ENCODE measurements at regions not wholly inside any gene's neighbourhood (a gene's known extent, or its start where the extent isn't known, plus 50 kb on each side); places are given as distances from the start of the nearest gene placed in this dataset.

DNA sequence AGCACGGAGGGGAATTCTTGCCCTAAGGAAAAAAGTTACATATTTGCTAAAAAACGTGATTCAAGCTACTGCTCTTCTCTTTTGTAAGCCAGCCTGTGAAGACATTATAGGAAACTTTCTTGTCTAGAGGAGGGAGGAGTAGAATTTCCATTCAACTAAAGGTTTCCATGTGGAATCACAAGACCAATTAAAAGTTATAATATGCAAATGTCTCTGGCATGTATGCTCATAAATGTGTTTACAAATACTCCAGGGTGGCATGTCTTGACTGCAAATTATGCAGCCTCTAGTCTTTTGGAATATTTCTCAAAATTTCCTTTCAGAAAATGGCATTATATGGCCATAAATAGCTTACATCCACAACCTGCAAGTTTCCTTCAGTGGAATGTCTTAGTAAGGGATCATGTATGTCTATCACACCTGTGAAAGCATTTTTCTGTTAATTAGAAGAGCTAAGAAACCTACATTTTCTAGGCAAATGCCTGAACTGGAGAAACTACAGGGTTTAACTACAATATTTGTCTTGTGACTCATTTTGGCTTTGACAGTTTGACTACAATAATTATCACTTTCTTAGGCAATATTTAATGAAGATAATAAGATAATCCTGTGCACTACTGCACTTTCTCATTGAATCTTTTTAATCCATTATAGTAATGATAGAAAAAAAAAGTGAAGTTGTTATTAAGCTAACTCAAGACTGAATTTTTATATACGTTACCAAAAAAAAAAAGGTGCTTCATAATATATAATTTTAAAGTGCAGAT is 111.1 kb upstream of the C10orf90 start:
- no peak overlapping the region for H3K27ac ChIP-seq (ENCODE audit: low read depth, low read length)
- H2AFZ ChIP-seq (ENCODE audit: low read length), result no peak overlapping the region
- H3K9me3 ChIP-seq (ENCODE audit: low read depth, low read length), result no peaks in the 10 kb centered on the region
- no peaks in the 10 kb centered on the region for H3K4me1 ChIP-seq (ENCODE audit: insufficient read depth, low read length)
- H3K27me3 ChIP-seq (ENCODE audit: insufficient read depth, low read length), result no peaks in the 10 kb centered on the region
- DNase-seq (ENCODE audit: insufficient read length, low spot score, missing footprints), result no peak
- TF ChIP-seq, protein P1, sequence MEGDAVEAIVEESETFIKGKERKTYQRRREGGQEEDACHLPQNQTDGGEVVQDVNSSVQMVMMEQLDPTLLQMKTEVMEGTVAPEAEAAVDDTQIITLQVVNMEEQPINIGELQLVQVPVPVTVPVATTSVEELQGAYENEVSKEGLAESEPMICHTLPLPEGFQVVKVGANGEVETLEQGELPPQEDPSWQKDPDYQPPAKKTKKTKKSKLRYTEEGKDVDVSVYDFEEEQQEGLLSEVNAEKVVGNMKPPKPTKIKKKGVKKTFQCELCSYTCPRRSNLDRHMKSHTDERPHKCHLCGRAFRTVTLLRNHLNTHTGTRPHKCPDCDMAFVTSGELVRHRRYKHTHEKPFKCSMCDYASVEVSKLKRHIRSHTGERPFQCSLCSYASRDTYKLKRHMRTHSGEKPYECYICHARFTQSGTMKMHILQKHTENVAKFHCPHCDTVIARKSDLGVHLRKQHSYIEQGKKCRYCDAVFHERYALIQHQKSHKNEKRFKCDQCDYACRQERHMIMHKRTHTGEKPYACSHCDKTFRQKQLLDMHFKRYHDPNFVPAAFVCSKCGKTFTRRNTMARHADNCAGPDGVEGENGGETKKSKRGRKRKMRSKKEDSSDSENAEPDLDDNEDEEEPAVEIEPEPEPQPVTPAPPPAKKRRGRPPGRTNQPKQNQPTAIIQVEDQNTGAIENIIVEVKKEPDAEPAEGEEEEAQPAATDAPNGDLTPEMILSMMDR (IDR thresholded peaks at IDR 0.05; ENCODE audit: extremely low read depth, low read depth, low read length), result no peak
- no peaks in the 10 kb centered on the region for H3K79me2 ChIP-seq (ENCODE audit: insufficient read depth, low read length)
- H3K4me2 ChIP-seq (ENCODE audit: insufficient read depth, low read length), result no peak overlapping the region
- H4K20me1 ChIP-seq (ENCODE audit: insufficient read depth, low read length), result no peaks in the 10 kb centered on the region
- H3K36me3 ChIP-seq (ENCODE audit: insufficient read depth, low read length), result no peaks in the 10 kb centered on the region
- H3K4me3 ChIP-seq (ENCODE audit: insufficient read depth, low read length), result no peak overlapping the region

DNA sequence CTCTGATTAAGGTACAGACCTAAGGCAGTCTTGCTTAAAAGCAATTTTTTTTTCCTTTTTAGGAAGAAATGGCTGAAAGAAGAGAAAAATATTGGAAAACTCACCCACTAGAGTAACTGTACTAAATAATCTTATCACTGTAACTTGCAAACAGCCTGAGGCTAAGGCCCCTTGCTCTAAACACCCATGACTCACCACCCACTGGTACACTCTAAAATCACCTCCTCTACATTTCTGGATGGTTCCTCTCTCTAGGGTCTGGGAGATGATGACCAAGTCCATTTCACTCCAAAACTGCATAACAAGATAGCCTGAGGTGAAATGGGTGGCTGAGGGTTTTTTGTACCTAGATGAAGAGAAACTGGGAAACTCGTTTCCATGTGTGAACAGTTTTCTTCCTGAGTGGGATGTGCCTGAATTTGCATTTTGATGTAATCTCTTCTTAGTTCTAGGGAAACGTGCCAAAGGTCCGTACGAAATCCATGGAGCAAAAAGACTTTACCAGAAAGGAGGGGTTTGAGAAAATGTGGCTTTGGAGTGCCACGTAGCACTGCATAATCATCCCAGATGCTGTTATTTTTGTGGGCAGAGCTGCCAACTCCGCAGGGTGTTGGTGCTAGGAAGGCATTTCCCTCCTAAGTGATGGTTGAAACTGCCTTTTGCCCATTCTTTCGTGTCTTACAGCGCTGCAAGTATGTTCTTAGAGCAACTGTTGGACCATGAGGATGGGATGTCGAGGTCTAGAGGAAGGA is 113.5 kb upstream of the C10orf90 start:
- Histone ChIP-seq H3K27ac (ENCODE audit: low read depth, low read length) (no peak overlapping the region), H3K27me3 (ENCODE audit: insufficient read depth, low read length) (peaks cover 4% of the 10 kb centered on the region), H3K79me2 (ENCODE audit: insufficient read depth, low read length) (no peaks in the 10 kb centered on the region), H2AFZ (ENCODE audit: low read length) (no peak overlapping the region), H4K20me1 (ENCODE audit: insufficient read depth, low read length) (no peaks in the 10 kb centered on the region), H3K4me1 (ENCODE audit: insufficient read depth, low read length) (no peaks in the 10 kb centered on the region), H3K9me3 (ENCODE audit: low read depth, low read length) (no peaks in the 10 kb centered on the region), H3K4me2 (ENCODE audit: insufficient read depth, low read length) (no peak overlapping the region), H3K4me3 (ENCODE audit: insufficient read depth, low read length) (no peak overlapping the region), H3K36me3 (ENCODE audit: insufficient read depth, low read length) (no peaks in the 10 kb centered on the region)
- TF ChIP-seq, protein P1 (IDR thresholded peaks at IDR 0.05; ENCODE audit: extremely low read depth, low read depth, low read length), result no peak
- DNase-seq (ENCODE audit: insufficient read length, low spot score, missing footprints), result no peak

DNA sequence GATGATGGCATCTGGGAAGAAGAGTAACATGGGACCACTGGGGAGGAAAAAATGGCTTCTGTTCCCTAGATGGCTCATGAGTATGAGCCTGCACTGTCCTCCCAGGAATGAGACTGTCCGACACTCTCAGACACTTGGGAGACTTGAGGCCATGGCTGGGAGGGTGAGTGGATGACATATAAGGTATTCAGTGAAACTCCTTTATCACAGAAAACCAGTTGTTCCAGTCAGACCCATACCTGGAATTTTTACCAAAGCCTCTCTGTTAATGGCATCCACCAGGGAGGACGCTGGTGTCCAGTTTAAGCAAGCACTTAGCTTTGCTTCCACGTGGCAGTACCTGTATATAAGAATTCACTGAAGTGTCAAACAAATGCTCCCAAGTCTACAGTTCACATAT is 116.7 kb upstream of the C10orf90 start:
- H3K27ac ChIP-seq (ENCODE audit: low read depth, low read length), result no peak overlapping the region
- TF ChIP-seq, protein P1 (IDR thresholded peaks at IDR 0.05; ENCODE audit: extremely low read depth, low read depth, low read length), result no peak
- no peak overlapping the region for H3K4me3 ChIP-seq (ENCODE audit: insufficient read depth, low read length)
- H2AFZ ChIP-seq (ENCODE audit: low read length), result no peak overlapping the region
- H3K4me2 ChIP-seq (ENCODE audit: insufficient read depth, low read length), result no peak overlapping the region
- H3K9me3 ChIP-seq (ENCODE audit: low read depth, low read length), result no peaks in the 10 kb centered on the region
- H3K36me3 ChIP-seq (ENCODE audit: insufficient read depth, low read length), result no peaks in the 10 kb centered on the region
- no peaks in the 10 kb centered on the region for H4K20me1 ChIP-seq (ENCODE audit: insufficient read depth, low read length)
- peaks cover 4% of the 10 kb centered on the region for H3K27me3 ChIP-seq (ENCODE audit: insufficient read depth, low read length)
- no peaks in the 10 kb centered on the region for H3K79me2 ChIP-seq (ENCODE audit: insufficient read depth, low read length)
- no peak for DNase-seq (ENCODE audit: insufficient read length, low spot score, missing footprints)
- no peaks in the 10 kb centered on the region for H3K4me1 ChIP-seq (ENCODE audit: insufficient read depth, low read length)

DNA sequence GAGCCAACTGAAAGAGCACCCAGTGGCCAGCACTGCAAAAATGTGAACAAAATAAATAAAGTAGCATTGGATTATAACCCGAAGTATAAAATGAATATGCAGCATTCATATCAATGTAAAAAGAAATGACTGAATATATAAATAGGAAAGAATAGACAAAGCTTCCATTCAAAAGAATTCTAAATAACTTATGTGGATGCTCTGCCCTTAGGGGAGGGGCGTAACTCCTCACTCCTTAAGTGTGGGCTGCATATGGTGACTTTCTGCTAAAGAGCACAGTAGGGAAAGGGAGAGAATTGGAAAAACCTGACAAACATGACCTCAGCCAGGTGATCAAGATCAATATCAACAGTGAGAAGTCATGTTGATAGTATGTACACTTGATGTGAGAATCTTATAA is 109.9 kb upstream of the DOCK1 start:
- H3K27ac ChIP-seq (ENCODE audit: low read depth, low read length), result no peak overlapping the region
- no peaks in the 10 kb centered on the region for H3K4me1 ChIP-seq (ENCODE audit: insufficient read depth, low read length)
- H4K20me1 ChIP-seq (ENCODE audit: insufficient read depth, low read length), result no peaks in the 10 kb centered on the region
- DNase-seq (ENCODE audit: insufficient read length, low spot score, missing footprints), result no peak
- H3K27me3 ChIP-seq (ENCODE audit: insufficient read depth, low read length), result no peaks in the 10 kb centered on the region
- no peaks in the 10 kb centered on the region for H3K36me3 ChIP-seq (ENCODE audit: insufficient read depth, low read length)
- no peak overlapping the region for H3K4me3 ChIP-seq (ENCODE audit: insufficient read depth, low read length)
- TF ChIP-seq, protein P1 (IDR thresholded peaks at IDR 0.05; ENCODE audit: extremely low read depth, low read depth, low read length), result no peak
- no peaks in the 10 kb centered on the region for H3K9me3 ChIP-seq (ENCODE audit: low read depth, low read length)
- no peak overlapping the region for H2AFZ ChIP-seq (ENCODE audit: low read length)
- no peaks in the 10 kb centered on the region for H3K79me2 ChIP-seq (ENCODE audit: insufficient read depth, low read length)
- H3K4me2 ChIP-seq (ENCODE audit: insufficient read depth, low read length), result no peak overlapping the region
